ENCODE measurements at regions not wholly inside any gene's neighbourhood (a gene's known extent, or its start where the extent isn't known, plus 50 kb on each side); places are given as distances from the start of the nearest gene placed in this dataset.

GRCh38 chr3:26196781-26197180 is 406.9 kb downstream of the OXSM start:
- ChIA-PET POLR2A (no interaction called here), CTCF (ENCODE audit: low intra/inter-chr PET ratio, low total read pairs) (no interaction called here)
- Histone ChIP-seq H4K20me1 (ENCODE audit: insufficient read depth, low read length) (no peaks in the 10 kb centered on the region), H3K27ac (ENCODE audit: extremely low read length, insufficient read depth, low read length) (no peak overlapping the region), H3K9ac (ENCODE audit: insufficient read depth, low read depth, low read length) (no peak overlapping the region), H2AFZ (ENCODE audit: low read length) (no peak overlapping the region), H3K9me3 (ENCODE audit: low read length) (peaks cover 50% of the 10 kb centered on the region), H3K4me1 (ENCODE audit: insufficient read depth, low read length) (no peaks in the 10 kb centered on the region), H3K27me3 (ENCODE audit: control insufficient read depth in 1 of 2, insufficient read depth in 2 of 2, low read length in 2 of 2) (no peaks in the 10 kb centered on the region; a peak in 1 of 5 replicates), H3K4me3 (replicated peaks in 1 of 3; ENCODE audit: insufficient read depth in 1 of 3, low read depth in 2 of 3, low read length in 3 of 3) (no peak overlapping the region), H3K4me2 (ENCODE audit: low read depth, low read length) (no peak overlapping the region), H3K36me3 (replicated peaks in 1 of 2; ENCODE audit: control insufficient read depth in 1 of 2, insufficient read depth in 2 of 2, low read length in 2 of 2) (no peaks in the 10 kb centered on the region), H3K79me2 (ENCODE audit: insufficient read depth, low read length) (no peaks in the 10 kb centered on the region)
- intact Hi-C loops (cut with micrococcal nuclease; ENCODE audit: unreplicated experiment), result no loop called here
- no peak for DNase-seq (ENCODE audit: low spot score)
- no peak for ATAC-seq
- in situ Hi-C loops (cut with HindIII; ENCODE audit: extremely low pct_ligation_motif_present, low pct_unique_long_range_greater_than_20kb), result no loop called here
- FAIRE-seq, result no peak
- no peak for TF ChIP-seq HNRNPH1 (optimal IDR thresholded peaks at IDR 0.05; ENCODE audit: low read depth, low read length)
- TF ChIP-seq ZNF687 (CRISPR knock-in tag; IDR thresholded peaks at IDR 0.05), result no peak
- no peak for TF ChIP-seq PREB (CRISPR knock-in tag; IDR thresholded peaks at IDR 0.05)
- BruUV-seq (replicated peaks), result no TSS peak

- BruUV-seq (replicated peaks), result no TSS peak
- Histone ChIP-seq H3K36me3 (replicated peaks in 1 of 2; ENCODE audit: control insufficient read depth in 1 of 2, insufficient read depth in 2 of 2, low read length in 2 of 2) (no peaks in the 10 kb centered on the region), H2AFZ (ENCODE audit: low read length) (no peak overlapping the region), H3K4me2 (ENCODE audit: low read depth, low read length) (no peak overlapping the region), H3K4me3 (replicated peaks in 1 of 3; ENCODE audit: insufficient read depth in 1 of 3, low read depth in 2 of 3, low read length in 3 of 3) (no peak overlapping the region), H3K27me3 (ENCODE audit: control insufficient read depth in 1 of 2, insufficient read depth in 2 of 2, low read length in 2 of 2) (no peaks in the 10 kb centered on the region), H4K20me1 (ENCODE audit: insufficient read depth, low read length) (no peaks in the 10 kb centered on the region), H3K79me2 (ENCODE audit: insufficient read depth, low read length) (no peaks in the 10 kb centered on the region), H3K9me3 (ENCODE audit: low read length) (peaks cover 51% of the 10 kb centered on the region), H3K9ac (ENCODE audit: insufficient read depth, low read depth, low read length) (no peak overlapping the region), H3K27ac (ENCODE audit: extremely low read length, insufficient read depth, low read length) (no peak overlapping the region), H3K4me1 (ENCODE audit: insufficient read depth, low read length) (no peaks in the 10 kb centered on the region)
- ChIA-PET POLR2A (no interaction called here), CTCF (ENCODE audit: low intra/inter-chr PET ratio, low total read pairs) (no interaction called here)
- 4% methylated on average over 2 of the region's 2 CpGs for WGBS (ENCODE audit: low lambda C conversion rate)
- FAIRE-seq (no peak), ATAC-seq (no peak), DNase-seq (ENCODE audit: low spot score) (no peak)
- intact Hi-C loops (cut with micrococcal nuclease; ENCODE audit: unreplicated experiment) (no loop called here), in situ Hi-C loops (cut with HindIII; ENCODE audit: extremely low pct_ligation_motif_present, low pct_unique_long_range_greater_than_20kb) (no loop called here)
- TF ChIP-seq ZNF543 (CRISPR knock-in tag; IDR thresholded peaks at IDR 0.05) (no peak), ZNF460 (CRISPR knock-in tag; IDR thresholded peaks at IDR 0.05; ENCODE audit: borderline replicate concordance) (no peak), ZNF646 (CRISPR knock-in tag; IDR thresholded peaks at IDR 0.05) (no peak), JUN (CRISPR knock-in tag; IDR thresholded peaks at IDR 0.05) (no peak)
Measured at GRCh38 chr3:26198609-26199008, 408.7 kb downstream of the OXSM start.

All from HepG2 (cell line).